Breast epithelium (tissue), 3 donors: ENCODE measurements at regions not wholly inside any gene's neighbourhood (a gene's known extent, or its start where the extent isn't known, plus 50 kb on each side); places are given as distances from the start of the nearest gene placed in this dataset.

Experiments used
- POLR2A ChIP-seq: fragments of 450-650 bp; IDR thresholded peaks from one replicate; pipeline ENCODE4 v1.6.1; 2016; ENCODE audit warnings: antibody characterized with exemption, mild to moderate bottlenecking, moderate library complexity
- POLR2AphosphoS5 ChIP-seq, 3 donors: sonication (generic); formaldehyde crosslinking; IDR thresholded peaks; one replicate each; pipeline ENCODE4 v1.6.1; 2017; ENCODE audit warnings: antibody characterized with exemption in 3 of 3
- TF ChIP-seq, protein P1 (sequence below), 3 donors: fragments of 450-650 bp; IDR thresholded peaks; one replicate each; pipeline ENCODE4 v1.5.1; 2016 to 2017; ENCODE audit warnings: antibody characterized with exemption in 3 of 3, mild to moderate bottlenecking in 3 of 3, moderate library complexity in 3 of 3

DNA sequence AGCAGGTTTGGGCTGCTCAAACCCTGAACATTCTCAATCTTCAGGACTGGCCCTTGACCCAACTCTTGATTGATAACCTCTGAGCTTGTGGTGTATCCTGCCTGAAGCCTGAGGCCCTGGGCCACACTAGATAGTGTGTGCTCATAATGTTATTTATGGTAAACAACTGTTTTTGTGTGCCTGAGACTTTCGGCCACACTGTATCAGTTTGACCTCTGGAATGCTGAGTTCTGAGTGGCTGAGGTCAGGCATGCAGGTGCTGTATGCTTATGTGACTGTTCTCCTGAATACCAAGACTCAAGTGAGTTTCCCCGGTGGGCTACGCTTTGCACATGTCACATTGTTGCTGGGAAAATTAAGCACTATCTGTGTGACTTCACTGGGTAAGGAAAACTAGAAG lies 82.2 kb upstream of the RMP24 start:
- TF ChIP-seq, protein P1, sequence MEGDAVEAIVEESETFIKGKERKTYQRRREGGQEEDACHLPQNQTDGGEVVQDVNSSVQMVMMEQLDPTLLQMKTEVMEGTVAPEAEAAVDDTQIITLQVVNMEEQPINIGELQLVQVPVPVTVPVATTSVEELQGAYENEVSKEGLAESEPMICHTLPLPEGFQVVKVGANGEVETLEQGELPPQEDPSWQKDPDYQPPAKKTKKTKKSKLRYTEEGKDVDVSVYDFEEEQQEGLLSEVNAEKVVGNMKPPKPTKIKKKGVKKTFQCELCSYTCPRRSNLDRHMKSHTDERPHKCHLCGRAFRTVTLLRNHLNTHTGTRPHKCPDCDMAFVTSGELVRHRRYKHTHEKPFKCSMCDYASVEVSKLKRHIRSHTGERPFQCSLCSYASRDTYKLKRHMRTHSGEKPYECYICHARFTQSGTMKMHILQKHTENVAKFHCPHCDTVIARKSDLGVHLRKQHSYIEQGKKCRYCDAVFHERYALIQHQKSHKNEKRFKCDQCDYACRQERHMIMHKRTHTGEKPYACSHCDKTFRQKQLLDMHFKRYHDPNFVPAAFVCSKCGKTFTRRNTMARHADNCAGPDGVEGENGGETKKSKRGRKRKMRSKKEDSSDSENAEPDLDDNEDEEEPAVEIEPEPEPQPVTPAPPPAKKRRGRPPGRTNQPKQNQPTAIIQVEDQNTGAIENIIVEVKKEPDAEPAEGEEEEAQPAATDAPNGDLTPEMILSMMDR (IDR thresholded peaks at IDR 0.05) = no peak
- TF ChIP-seq POLR2AphosphoS5 (IDR thresholded peaks at IDR 0.05) (no peak), POLR2A (no peak)
